ENCODE measurements at regions not wholly inside any gene's neighbourhood (a gene's known extent, or its start where the extent isn't known, plus 50 kb on each side); places are given as distances from the start of the nearest gene placed in this dataset.

DNA sequence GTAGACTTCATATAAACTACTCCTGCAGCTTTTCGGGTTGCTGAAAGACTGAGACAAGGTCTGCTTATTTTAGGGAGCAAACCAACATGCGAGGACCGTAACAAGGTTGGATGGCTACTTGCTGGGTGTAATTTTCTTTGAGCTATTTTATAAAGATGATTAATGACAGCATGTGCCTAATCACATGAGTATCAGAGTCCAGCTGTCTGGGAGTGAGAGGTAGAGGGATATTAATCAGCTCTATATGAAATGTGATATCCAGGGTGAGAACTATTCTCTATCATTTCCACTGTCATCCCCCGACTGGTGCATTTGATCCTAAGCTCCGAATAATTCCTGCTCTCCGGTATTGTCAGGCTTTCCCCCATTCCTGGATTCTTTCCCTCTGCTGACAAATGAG lies 193.8 kb upstream of the HMHB1 start:
- Histone ChIP-seq H3K4ac (replicated peaks; ENCODE audit: insufficient read length, low read depth, low read length) (no peak overlapping the region), H3K4me1 (replicated peaks in 1 of 4; ENCODE audit: control insufficient read depth in 3 of 4, insufficient read depth in 4 of 4, low read length in 3 of 4) (no peaks in the 10 kb centered on the region), H3K4me2 (ENCODE audit: insufficient read depth in 1 of 2, low read depth in 2 of 2, low read length in 2 of 2) (no peak overlapping the region), H3K4me3 (ENCODE audit: extremely low read depth in 1 of 4, insufficient read depth in 2 of 4, low read depth in 3 of 4, low read length in 4 of 4) (no peak overlapping the region), H3K14ac (ENCODE audit: insufficient read length) (no peak overlapping the region), H3K9me3 (ENCODE audit: insufficient read depth in 2 of 2, low read depth in 1 of 2, low read length in 1 of 2) (no peaks in the 10 kb centered on the region; a peak in 1 of 4 replicates), H2BK120ac (replicated peaks; ENCODE audit: low read depth, low read length) (no peak overlapping the region), H2BK12ac (ENCODE audit: low read depth, low read length) (no peak overlapping the region), H3K36me3 (ENCODE audit: control insufficient read depth in 2 of 4, insufficient read depth in 4 of 4, low read length in 3 of 4) (no peaks in the 10 kb centered on the region), H4K8ac (ENCODE audit: extremely low read depth, insufficient read depth, low read length) (no peak overlapping the region), H3K23ac (ENCODE audit: insufficient read length) (no peak overlapping the region), H2AFZ (ENCODE audit: low read length) (no peak overlapping the region), H3K18ac (ENCODE audit: extremely low read depth, low read length) (no peak overlapping the region), H2AK5ac (ENCODE audit: low read depth, low read length) (no peak overlapping the region), H3K27me3 (replicated peaks in 1 of 4; ENCODE audit: control insufficient read depth in 3 of 4, extremely low read depth in 1 of 4, insufficient read depth in 3 of 4, low read length in 3 of 4) (no peaks in the 10 kb centered on the region), H4K5ac (ENCODE audit: insufficient read length, low read depth, low read length) (no peak overlapping the region), H3K23me2 (ENCODE audit: low read depth, low read length) (no peaks in the 10 kb centered on the region), H3K79me1 (ENCODE audit: low read depth, low read length) (no peaks in the 10 kb centered on the region), H3K27ac (ENCODE audit: low read depth, low read length) (no peak overlapping the region), H2BK15ac (ENCODE audit: low read length) (no peak overlapping the region), H3K56ac (replicated peaks; ENCODE audit: insufficient read length, low read depth, low read length) (no peak overlapping the region), H2BK5ac (ENCODE audit: low read depth, low read length) (no peak overlapping the region), H4K20me1 (replicated peaks in 1 of 2; ENCODE audit: control insufficient read depth in 1 of 2, insufficient read depth in 2 of 2, low read length in 2 of 2) (no peaks in the 10 kb centered on the region), H3K79me2 (ENCODE audit: control insufficient read depth in 1 of 2, insufficient read depth in 2 of 2, low read length in 2 of 2) (no peaks in the 10 kb centered on the region), H4K91ac (replicated peaks; ENCODE audit: insufficient read length, low read length) (no peak overlapping the region), H3K9ac (replicated peaks in 1 of 4; ENCODE audit: extremely low read depth in 1 of 4, low read depth in 3 of 4, low read length in 3 of 4) (no peak overlapping the region), H2BK20ac (ENCODE audit: low read length) (no peak overlapping the region)
- DNase-seq (ENCODE audit: low read depth in 1 of 2, low spot score in 2 of 2) (no peak), FAIRE-seq (no peak)
- POLR2A ChIA-PET (ENCODE audit: partially characterized antibody) = no interaction called here
- 94% methylated on average over 6 of the region's 6 CpGs; no CpG with 5 or more reads in 1 of the 2 experiments for WGBS, 2 experiments (ENCODE audit: extremely low coverage in 1 of 2, insufficient coverage in 1 of 2, insufficient read length in 1 of 2, insufficient replicate concordance in 2 of 2, low coverage in 1 of 2, low lambda C conversion rate in 2 of 2, missing lambda C conversion rate in 1 of 2)
- CTCF ChIA-PET (ENCODE audit: partially characterized antibody) = interaction anchor here (1.2 kb wide), 1 partner anchor 155 kb away, joined by 3 read pairs; no protein-coding TSS in a partner anchor
- TF ChIP-seq RXRA (IDR thresholded peaks at IDR 0.05; ENCODE audit: insufficient read depth, low read depth, low read length) = no peak
- TF ChIP-seq POLR2A (IDR thresholded peaks at IDR 0.05; ENCODE audit: control extremely low read depth in 1 of 2, low read depth in 2 of 2, low read length in 2 of 2) = no peak
- TF ChIP-seq BACH1 (IDR thresholded peaks at IDR 0.05; ENCODE audit: low read length) = no peak
- TF ChIP-seq TAF1 (IDR thresholded peaks at IDR 0.05; ENCODE audit: low read depth, low read length) = no peak
- TF ChIP-seq KDM1A (IDR thresholded peaks at IDR 0.05; ENCODE audit: borderline replicate concordance, low read length) = no peak
- TF ChIP-seq TEAD4 (IDR thresholded peaks at IDR 0.05; ENCODE audit: low read depth, low read length) = no peak
- TF ChIP-seq EZH2 (IDR thresholded peaks at IDR 0.05; ENCODE audit: low read depth, low read length, severe bottlenecking) = no peak
- TF ChIP-seq USF2 (IDR thresholded peaks at IDR 0.05; ENCODE audit: low read length) = no peak
- TF ChIP-seq SP1 (IDR thresholded peaks at IDR 0.05; ENCODE audit: low read depth, low read length) = no peak
